ENCODE measurements at regions not wholly inside any gene's neighbourhood (a gene's known extent, or its start where the extent isn't known, plus 50 kb on each side); places are given as distances from the start of the nearest gene placed in this dataset.
A peak's percentile ranks its signal among the peaks of the same experiment; 100 is the strongest.
"Not testable (repeated sequence)": the region's sequence is repeated elsewhere in the genome, so short reads cannot be mapped to it uniquely, and the experiment has no call there.

DNA sequence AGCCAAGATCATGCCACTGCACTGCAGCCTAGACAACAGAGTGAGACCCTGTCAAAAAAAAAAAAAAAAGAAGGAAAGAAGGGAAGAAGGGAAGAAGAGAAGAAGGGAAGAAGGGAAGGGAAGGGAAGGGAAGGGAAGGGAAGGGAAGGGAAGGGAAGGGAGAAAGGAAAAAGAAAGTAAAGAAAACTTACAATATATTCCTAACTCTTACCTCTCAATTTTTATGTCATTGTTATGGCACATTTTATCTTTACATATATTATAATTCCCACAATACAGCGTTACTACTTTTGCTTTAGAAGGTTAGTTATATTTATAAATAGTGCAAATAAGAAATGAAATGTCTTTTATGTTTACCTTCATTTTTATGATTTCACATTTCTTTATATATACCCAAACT lies 358.7 kb downstream of the HHIPL2 start:
- no peak for DNase-seq (ENCODE audit: low read depth in 4 of 4, low spot score in 2 of 4)

GRCh38 chr1:222187566-222188332 lies 360.2 kb downstream of the HHIPL2 start:
- no peak for DNase-seq (ENCODE audit: low read depth in 4 of 4, low spot score in 2 of 4)

GRCh38 chr1:222182641-222183040 lies 365.3 kb downstream of the HHIPL2 start:
- no peak for DNase-seq (ENCODE audit: low read depth in 4 of 4, low spot score in 2 of 4)

DNA sequence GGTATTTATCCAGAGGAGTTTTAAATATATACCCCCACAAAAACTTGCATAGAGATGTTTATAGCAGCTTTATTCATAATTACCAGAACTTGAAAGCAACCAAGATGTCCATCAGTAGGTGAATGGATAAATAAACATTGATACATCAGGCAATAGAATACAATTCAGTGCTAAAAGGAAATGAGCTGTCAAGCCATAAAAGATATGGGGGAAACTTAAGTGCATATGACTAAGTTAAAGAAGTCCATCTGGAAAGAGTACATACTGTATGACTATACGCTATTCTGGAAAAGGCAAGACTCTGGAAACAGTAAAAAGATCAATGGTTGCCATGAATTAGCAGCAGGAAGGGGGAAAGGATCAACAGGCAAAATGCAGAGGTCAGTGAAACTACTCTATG lies 366.7 kb downstream of the HHIPL2 start:
- DNase-seq (ENCODE audit: low read depth in 4 of 4, low spot score in 2 of 4): no peak

DNA sequence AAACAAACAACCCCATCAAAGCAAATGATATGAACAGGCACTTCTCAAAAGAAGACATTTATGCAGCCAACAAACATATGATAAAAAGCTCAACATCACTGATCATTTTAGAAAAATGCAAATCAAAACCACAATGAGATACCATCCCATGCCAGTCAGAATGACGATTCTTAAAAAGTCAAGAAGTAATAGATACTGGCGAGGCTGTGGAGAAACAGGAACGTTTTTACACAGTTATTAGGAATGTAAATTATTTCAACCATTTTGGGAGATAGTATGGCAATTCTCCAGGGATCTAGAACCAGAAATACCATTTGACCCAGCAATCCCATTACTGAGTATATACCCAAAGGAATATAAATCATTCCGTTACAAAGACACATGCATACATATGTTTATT lies 370.4 kb downstream of the HHIPL2 start:
- DNase-seq (ENCODE audit: low read depth in 4 of 4, low spot score in 2 of 4): not testable (repeated sequence)

DNA sequence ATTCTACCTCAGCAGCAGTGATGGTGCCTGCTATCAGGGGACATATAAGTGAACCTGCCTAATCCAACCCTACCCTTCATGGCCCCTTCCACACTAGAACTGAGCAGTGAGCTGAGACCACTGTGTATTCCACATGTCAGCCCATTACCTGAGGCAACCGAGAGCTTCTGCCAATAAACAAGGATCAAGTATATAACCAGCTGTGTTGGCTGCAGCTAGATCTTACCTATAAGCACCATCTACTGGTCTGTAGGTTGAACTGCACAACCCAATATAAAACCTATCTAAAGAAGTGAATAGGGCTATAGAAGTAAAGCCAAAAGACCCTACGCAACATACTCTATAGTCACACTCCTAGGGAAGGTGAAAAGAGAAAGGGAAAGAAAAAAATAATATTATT lies 376.9 kb downstream of the HHIPL2 start:
- DNase-seq (ENCODE audit: low read depth in 4 of 4, low spot score in 2 of 4): no peak

GRCh38 chr1:222168621-222169020 lies 379.3 kb downstream of the HHIPL2 start:
- DNase-seq (ENCODE audit: low read depth in 4 of 4, low spot score in 2 of 4): no peak

- no peak for DNase-seq (ENCODE audit: low read depth in 4 of 4, low spot score in 2 of 4)
Measured at GRCh38 chr1:222167896-222168295, 380.0 kb downstream of the HHIPL2 start.

GRCh38 chr1:222167111-222167510 lies 380.8 kb downstream of the HHIPL2 start:
- DNase-seq (ENCODE audit: low read depth in 4 of 4, low spot score in 2 of 4): peak in 1 of 4 donors; percentile 7

GRCh38 chr1:222165629-222166028 lies 382.3 kb downstream of the HHIPL2 start:
- no peak for DNase-seq (ENCODE audit: low read depth in 4 of 4, low spot score in 2 of 4)

GRCh38 chr1:222163895-222164294 lies 384.0 kb downstream of the HHIPL2 start:
- no peak for DNase-seq (ENCODE audit: low read depth in 4 of 4, low spot score in 2 of 4)

DNA sequence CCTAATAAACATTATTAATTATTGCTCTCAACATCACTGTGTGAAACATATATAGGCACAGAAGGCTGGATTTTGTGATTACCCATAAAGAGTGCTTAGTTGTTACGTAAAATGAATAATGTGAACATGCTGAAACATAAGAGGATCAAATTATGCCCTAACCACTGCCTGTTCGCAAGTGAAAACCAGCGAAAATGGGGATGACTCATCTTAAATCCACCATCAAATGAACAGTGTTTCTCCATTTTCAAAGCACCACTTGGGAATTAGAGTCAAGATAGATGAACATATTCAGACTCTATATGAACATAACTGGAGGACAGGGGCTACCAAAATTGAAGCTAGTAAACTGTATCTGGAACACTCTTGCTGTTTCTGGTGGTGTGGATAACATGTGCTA lies 386.2 kb downstream of the HHIPL2 start:
- no peak for DNase-seq (ENCODE audit: low read depth in 4 of 4, low spot score in 2 of 4)

GRCh38 chr1:222157612-222158011 lies 390.3 kb downstream of the HHIPL2 start:
- DNase-seq (ENCODE audit: low read depth in 4 of 4, low spot score in 2 of 4): no peak

GRCh38 chr1:222140206-222140605 lies 398.3 kb upstream of the DUSP10 start:
- no peak for DNase-seq (ENCODE audit: low read depth in 4 of 4, low spot score in 2 of 4)

GRCh38 chr1:222138095-222138494 lies 396.2 kb upstream of the DUSP10 start:
- no peak for DNase-seq (ENCODE audit: low read depth in 4 of 4, low spot score in 2 of 4)

DNA sequence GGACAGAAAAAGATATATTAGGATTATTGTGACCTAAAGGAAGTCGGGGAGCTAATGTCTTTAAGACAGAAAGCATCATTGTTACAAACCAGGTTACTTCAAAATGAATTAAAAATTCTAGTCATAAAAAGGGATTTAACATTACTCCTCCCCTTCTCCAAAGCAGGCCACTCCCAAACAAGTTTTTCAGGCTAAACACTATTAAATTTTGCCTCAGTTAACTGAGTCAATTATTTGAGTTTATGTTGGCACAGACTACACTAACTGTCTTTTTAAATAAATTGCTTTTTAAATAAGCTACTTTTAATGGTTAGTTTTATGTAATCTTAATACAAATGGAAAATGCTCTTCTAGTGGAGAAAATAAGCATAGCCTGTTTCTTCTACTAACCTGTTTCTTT lies 395.0 kb upstream of the DUSP10 start:
- DNase-seq (ENCODE audit: low read depth in 4 of 4, low spot score in 2 of 4): no peak

DNA sequence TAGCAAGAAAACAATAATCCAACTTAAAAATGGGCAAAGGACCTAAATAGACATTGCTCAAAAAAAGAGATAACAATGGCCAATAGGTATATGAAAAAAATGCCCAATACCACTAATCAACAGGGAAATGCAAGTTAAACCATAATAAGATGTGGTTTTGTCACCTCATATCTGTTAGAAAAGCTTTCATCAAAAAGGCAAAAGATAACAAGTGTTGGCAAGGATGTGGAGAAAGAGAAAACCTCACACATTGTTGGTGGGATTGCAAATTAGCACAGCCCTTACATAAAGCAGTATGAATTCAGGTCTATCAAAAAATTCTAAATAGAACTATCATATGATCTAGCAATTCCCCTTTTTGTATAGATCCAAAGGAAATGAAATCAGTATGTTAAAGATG lies 387.2 kb upstream of the DUSP10 start:
- DNase-seq (ENCODE audit: low read depth in 4 of 4, low spot score in 2 of 4): no peak

GRCh38 chr1:222127526-222128152 lies 385.8 kb upstream of the DUSP10 start:
- DNase-seq (ENCODE audit: low read depth in 4 of 4, low spot score in 2 of 4): no peak

- no peak for DNase-seq (ENCODE audit: low read depth in 4 of 4, low spot score in 2 of 4)
Measured at GRCh38 chr1:222127096-222127495, 385.2 kb upstream of the DUSP10 start.

DNA sequence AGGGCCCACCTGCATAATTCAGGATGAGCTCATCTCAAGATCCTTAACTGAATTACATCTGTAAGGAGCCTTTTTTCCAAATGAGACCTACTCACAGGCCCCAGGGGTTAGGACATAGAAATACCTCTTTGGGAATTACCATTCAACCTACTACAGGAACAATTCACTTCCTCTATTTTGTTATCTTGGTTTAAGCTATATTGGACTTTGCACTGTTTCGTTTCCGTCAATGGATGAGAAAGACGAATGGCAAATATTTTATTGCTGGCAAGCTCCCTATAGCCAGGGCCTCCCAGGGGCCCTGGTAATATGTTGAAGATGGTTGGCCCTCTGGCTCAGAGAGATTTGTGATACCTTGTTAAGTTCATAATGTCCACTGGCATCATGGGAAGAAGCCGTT lies 384.2 kb upstream of the DUSP10 start:
- DNase-seq (ENCODE audit: low read depth in 4 of 4, low spot score in 2 of 4): no peak

- no peak for DNase-seq (ENCODE audit: low read depth in 4 of 4, low spot score in 2 of 4)
Measured at GRCh38 chr1:222124602-222125001, 382.7 kb upstream of the DUSP10 start.

DNA sequence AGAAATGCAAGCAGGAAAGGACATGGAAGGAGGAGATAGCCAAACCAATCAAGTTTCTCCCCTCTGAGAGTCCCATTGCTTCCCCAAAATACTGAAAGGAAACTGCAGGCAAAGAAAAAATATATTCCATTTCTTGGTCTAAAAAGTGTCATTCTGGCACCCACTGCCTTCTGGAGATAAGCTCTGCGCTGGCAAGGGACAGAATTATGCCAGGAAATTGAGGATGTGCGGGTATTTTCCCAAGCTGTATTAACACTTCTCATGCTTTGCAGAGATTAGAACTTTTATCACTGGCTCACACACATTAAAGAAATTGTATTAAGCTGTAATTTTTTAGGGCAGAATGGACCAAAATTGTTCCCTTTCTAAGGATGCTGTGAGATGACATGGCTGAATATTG lies 381.2 kb upstream of the DUSP10 start:
- DNase-seq (ENCODE audit: low read depth in 4 of 4, low spot score in 2 of 4): no peak

Data from left renal cortex interstitium (tissue), 4 donors.